ENCODE measurements at regions not wholly inside any gene's neighbourhood (a gene's known extent, or its start where the extent isn't known, plus 50 kb on each side); places are given as distances from the start of the nearest gene placed in this dataset.
"Not testable (repeated sequence)": the region's sequence is repeated elsewhere in the genome, so short reads cannot be mapped to it uniquely, and the experiment has no call there.

GRCh38 chrY:7806592-7807515 lies 895.3 kb upstream of the AMELY start:
- DNase-seq (ENCODE audit: low spot score) = no peak

GRCh38 chrY:7805624-7806023 lies 894.1 kb upstream of the AMELY start:
- DNase-seq (ENCODE audit: low spot score) = no peak

- DNase-seq (ENCODE audit: low spot score) = no peak
Measured at GRCh38 chrY:7803737-7804136, 892.2 kb upstream of the AMELY start.

GRCh38 chrY:7796128-7796527 lies 884.6 kb upstream of the AMELY start:
- no peak for DNase-seq (ENCODE audit: low spot score)

GRCh38 chrY:7794441-7794840 lies 882.9 kb upstream of the AMELY start:
- DNase-seq (ENCODE audit: low spot score) = no peak

- no peak for DNase-seq (ENCODE audit: low spot score)
Measured at GRCh38 chrY:7793989-7794388, 882.4 kb upstream of the AMELY start.

- no peak for DNase-seq (ENCODE audit: low spot score)
Measured at GRCh38 chrY:7792431-7792830, 880.9 kb upstream of the AMELY start.

- DNase-seq (ENCODE audit: low spot score) = no peak
Measured at GRCh38 chrY:7781501-7781900, 869.9 kb upstream of the AMELY start.

GRCh38 chrY:7775436-7775835 lies 863.9 kb upstream of the AMELY start:
- DNase-seq (ENCODE audit: low spot score) = not testable (repeated sequence)

GRCh38 chrY:7771771-7772170 lies 860.2 kb upstream of the AMELY start:
- DNase-seq (ENCODE audit: low spot score) = no peak

GRCh38 chrY:7769790-7770375 lies 858.3 kb upstream of the AMELY start:
- DNase-seq (ENCODE audit: low spot score) = no peak

- no peak for DNase-seq (ENCODE audit: low spot score)
Measured at GRCh38 chrY:7768901-7769300, 857.3 kb upstream of the AMELY start.

- no peak for DNase-seq (ENCODE audit: low spot score)
Measured at GRCh38 chrY:7753711-7754110, 842.2 kb upstream of the AMELY start.

GRCh38 chrY:7746781-7747180 lies 835.2 kb upstream of the AMELY start:
- DNase-seq (ENCODE audit: low spot score) = no peak

- no peak for DNase-seq (ENCODE audit: low spot score)
Measured at GRCh38 chrY:7745581-7745901, 834.0 kb upstream of the AMELY start.

- DNase-seq (ENCODE audit: low spot score) = no peak
Measured at GRCh38 chrY:7744691-7745580, 833.4 kb upstream of the AMELY start.

GRCh38 chrY:7736847-7737365 lies 825.4 kb upstream of the AMELY start:
- no peak for DNase-seq (ENCODE audit: low spot score)

- DNase-seq (ENCODE audit: low spot score) = no peak
Measured at GRCh38 chrY:7731651-7732050, 820.1 kb upstream of the AMELY start.

- DNase-seq (ENCODE audit: low spot score) = no peak
Measured at GRCh38 chrY:7730664-7731063, 819.1 kb upstream of the AMELY start.

GRCh38 chrY:7730071-7730470 lies 818.5 kb upstream of the AMELY start:
- DNase-seq (ENCODE audit: low spot score) = no peak

- DNase-seq (ENCODE audit: low spot score) = no peak
Measured at GRCh38 chrY:7729318-7730011, 817.9 kb upstream of the AMELY start.

GRCh38 chrY:7728935-7729317 lies 817.4 kb upstream of the AMELY start:
- no peak for DNase-seq (ENCODE audit: low spot score)
